ENCODE measurements at regions not wholly inside any gene's neighbourhood (a gene's known extent, or its start where the extent isn't known, plus 50 kb on each side); places are given as distances from the start of the nearest gene placed in this dataset.
A peak's percentile ranks its signal among the peaks of the same experiment; 100 is the strongest.

GRCh38 chr2:236974752-236975151 lies 110.9 kb upstream of the COPS8 start:
- Histone ChIP-seq H4K20me1 (ENCODE audit: insufficient read depth, poor library complexity, severe bottlenecking) (no peaks in the 10 kb centered on the region), H3K27ac (no peak overlapping the region)
- no peak for DNase-seq (ENCODE audit: low spot score)

GRCh38 chr2:236975766-236976165 lies 109.9 kb upstream of the COPS8 start:
- WGBS (ENCODE audit: low lambda C conversion rate, missing lambda C conversion rate), result 92% methylated on average over 5 of the region's 5 CpGs
- TF ChIP-seq EZH2phosphoT487 (IDR thresholded peaks at IDR 0.05; ENCODE audit: low read depth, severe bottlenecking, unreplicated experiment) (no peak), EZH2 (IDR thresholded peaks at IDR 0.05; ENCODE audit: borderline replicate concordance) (no peak), CTCF (IDR thresholded peaks at IDR 0.05; ENCODE audit: poor library complexity) (no peak)
- H4K20me1 ChIP-seq (ENCODE audit: insufficient read depth, poor library complexity, severe bottlenecking), result no peaks in the 10 kb centered on the region
- H3K79me2 ChIP-seq, result no peaks in the 10 kb centered on the region
- no peaks in the 10 kb centered on the region for H3K36me3 ChIP-seq (replicated peaks; ENCODE audit: insufficient read depth, low read depth)
- H2AFZ ChIP-seq, result no peak overlapping the region
- H3K4me2 ChIP-seq, result no peak overlapping the region
- H3K27ac ChIP-seq, result no peak overlapping the region
- no peak overlapping the region for H3K4me3 ChIP-seq
- no peaks in the 10 kb centered on the region for H3K27me3 ChIP-seq
- no peaks in the 10 kb centered on the region for H3K9me2 ChIP-seq (replicated peaks; ENCODE audit: insufficient read depth)
- no peaks in the 10 kb centered on the region for H3K9me3 ChIP-seq (ENCODE audit: low read depth)
- no peak for DNase-seq (ENCODE audit: low spot score)
- peaks cover 42% of the 10 kb centered on the region for H3K4me1 ChIP-seq (ENCODE audit: insufficient read depth)

More at GRCh38 chr2:236974752-236975151, 110.9 kb upstream of the COPS8 start:
- TF ChIP-seq CTCF (IDR thresholded peaks at IDR 0.05; ENCODE audit: poor library complexity) (no peak), EZH2phosphoT487 (IDR thresholded peaks at IDR 0.05; ENCODE audit: low read depth, severe bottlenecking, unreplicated experiment) (no peak), EZH2 (IDR thresholded peaks at IDR 0.05; ENCODE audit: borderline replicate concordance) (no peak)
- Histone ChIP-seq H3K79me2 (no peaks in the 10 kb centered on the region), H2AFZ (no peak overlapping the region), H3K27me3 (no peaks in the 10 kb centered on the region), H3K4me2 (no peak overlapping the region), H3K9me2 (replicated peaks; ENCODE audit: insufficient read depth) (no peaks in the 10 kb centered on the region), H3K36me3 (replicated peaks; ENCODE audit: insufficient read depth, low read depth) (no peaks in the 10 kb centered on the region), H3K4me1 (ENCODE audit: insufficient read depth) (peaks cover 49% of the 10 kb centered on the region), H3K9me3 (ENCODE audit: low read depth) (no peaks in the 10 kb centered on the region), H3K4me3 (no peak overlapping the region)
- 83% methylated on average over 8 of the region's 8 CpGs for WGBS (ENCODE audit: low lambda C conversion rate, missing lambda C conversion rate)

GRCh38 chr2:236976266-236977062 lies 109.2 kb upstream of the COPS8 start:
- WGBS (ENCODE audit: low lambda C conversion rate, missing lambda C conversion rate), result 77% methylated on average over 8 of the region's 8 CpGs
- H2AFZ ChIP-seq, result no peak overlapping the region
- no peaks in the 10 kb centered on the region for H3K9me3 ChIP-seq (ENCODE audit: low read depth)
- no peaks in the 10 kb centered on the region for H3K79me2 ChIP-seq
- H3K9me2 ChIP-seq (replicated peaks; ENCODE audit: insufficient read depth), result no peaks in the 10 kb centered on the region
- H3K4me3 ChIP-seq, result no peak overlapping the region
- no peaks in the 10 kb centered on the region for H3K27me3 ChIP-seq
- TF ChIP-seq EZH2 (IDR thresholded peaks at IDR 0.05; ENCODE audit: borderline replicate concordance), result no peak
- no peak for TF ChIP-seq CTCF (IDR thresholded peaks at IDR 0.05; ENCODE audit: poor library complexity)
- TF ChIP-seq EZH2phosphoT487 (IDR thresholded peaks at IDR 0.05; ENCODE audit: low read depth, severe bottlenecking, unreplicated experiment), result no peak
- H4K20me1 ChIP-seq (ENCODE audit: insufficient read depth, poor library complexity, severe bottlenecking), result no peaks in the 10 kb centered on the region
- H3K27ac ChIP-seq, result peak overlapping the region; percentile 60
- DNase-seq (ENCODE audit: low spot score), result no peak
- no peak overlapping the region for H3K4me2 ChIP-seq
- H3K36me3 ChIP-seq (replicated peaks; ENCODE audit: insufficient read depth, low read depth), result no peaks in the 10 kb centered on the region
- H3K4me1 ChIP-seq (ENCODE audit: insufficient read depth), result peaks cover 35% of the 10 kb centered on the region
